ENCODE measurements at regions not wholly inside any gene's neighbourhood (a gene's known extent, or its start where the extent isn't known, plus 50 kb on each side); places are given as distances from the start of the nearest gene placed in this dataset.

- Histone ChIP-seq H3K9me3 (ENCODE audit: control insufficient read depth, low read length) (peaks cover 3% of the 10 kb centered on the region), H3K14ac (ENCODE audit: low read length in 2 of 2) (no peak overlapping the region), H2BK15ac (ENCODE audit: low read depth, poor library complexity, severe bottlenecking) (no peak overlapping the region), H3K4me3 (ENCODE audit: insufficient read depth in 1 of 2, low read depth in 1 of 2, low read length in 2 of 2) (no peak overlapping the region), H3K27ac (ENCODE audit: low read length, poor library complexity, severe bottlenecking) (no peak overlapping the region), H4K8ac (ENCODE audit: low read length) (no peak overlapping the region), H3K18ac (ENCODE audit: low read depth in 1 of 2, low read length in 2 of 2) (no peak overlapping the region), H3K4ac (ENCODE audit: low read depth in 1 of 2, low read length in 2 of 2) (no peak overlapping the region), H3K27me3 (ENCODE audit: control insufficient read depth in 1 of 2, insufficient read depth in 1 of 2, low read length in 2 of 2) (peaks cover 0 to 38% of the 10 kb centered on the region in 2 experiments), H4K91ac (ENCODE audit: low read length) (no peak overlapping the region), H3K36me3 (ENCODE audit: control insufficient read depth in 1 of 2, insufficient read depth in 2 of 2, low read depth in 1 of 2, low read length in 2 of 2) (no peaks in the 10 kb centered on the region), H2BK120ac (ENCODE audit: low read depth, low read length) (no peak overlapping the region), H3K4me1 (ENCODE audit: control insufficient read depth, insufficient read depth, low read depth, low read length) (peaks cover 6% of the 10 kb centered on the region), H3K79me1 (replicated peaks; ENCODE audit: low read length, poor library complexity, severe bottlenecking) (no peaks in the 10 kb centered on the region), H2BK5ac (ENCODE audit: low read depth, low read length, poor library complexity, severe bottlenecking) (no peak overlapping the region), H2AFZ (ENCODE audit: low read depth, low read length) (no peak overlapping the region), H2BK12ac (ENCODE audit: low read length in 2 of 2) (no peak overlapping the region), H3K23ac (ENCODE audit: low read length in 2 of 2) (no peak overlapping the region), H3K4me2 (ENCODE audit: low read length, poor library complexity, severe bottlenecking) (no peak overlapping the region), H3K9ac (ENCODE audit: low read length) (no peak overlapping the region), H2AK5ac (ENCODE audit: low read length, severe bottlenecking) (no peak overlapping the region)
- WGBS, result 86% methylated on average over 9 of the region's 9 CpGs
- DNase-seq, result no peak
Measured at GRCh38 chr20:57793421-57793820, 83.6 kb upstream of the PMEPA1 start.

- H2AFZ ChIP-seq (ENCODE audit: low read depth, low read length), result no peak overlapping the region
- no peak overlapping the region for H3K14ac ChIP-seq (ENCODE audit: low read length in 2 of 2)
- WGBS, result 81% methylated on average over 20 of the region's 20 CpGs
- H3K4me3 ChIP-seq (ENCODE audit: insufficient read depth in 1 of 2, low read depth in 1 of 2, low read length in 2 of 2), result peak overlapping the region in 1 of 2 experiments; percentile 3
- no peak overlapping the region for H2BK15ac ChIP-seq (ENCODE audit: low read depth, poor library complexity, severe bottlenecking)
- no peak overlapping the region for H3K27ac ChIP-seq (ENCODE audit: low read length, poor library complexity, severe bottlenecking)
- H3K4ac ChIP-seq (ENCODE audit: low read depth in 1 of 2, low read length in 2 of 2), result no peak overlapping the region
- H2BK120ac ChIP-seq (ENCODE audit: low read depth, low read length), result no peak overlapping the region
- H3K9ac ChIP-seq (ENCODE audit: low read length), result no peak overlapping the region
- no peak overlapping the region for H2BK5ac ChIP-seq (ENCODE audit: low read depth, low read length, poor library complexity, severe bottlenecking)
- H3K18ac ChIP-seq (ENCODE audit: low read depth in 1 of 2, low read length in 2 of 2), result no peak overlapping the region
- H3K4me1 ChIP-seq (ENCODE audit: control insufficient read depth, insufficient read depth, low read depth, low read length), result peaks cover 6% of the 10 kb centered on the region
- H2BK12ac ChIP-seq (ENCODE audit: low read length in 2 of 2), result no peak overlapping the region
- peak overlapping the region; percentile 54 for H4K91ac ChIP-seq (ENCODE audit: low read length)
- H4K8ac ChIP-seq (ENCODE audit: low read length), result no peak overlapping the region
- peaks cover 0 to 32% of the 10 kb centered on the region in 2 experiments for H3K27me3 ChIP-seq (ENCODE audit: control insufficient read depth in 1 of 2, insufficient read depth in 1 of 2, low read length in 2 of 2)
- H2AK5ac ChIP-seq (ENCODE audit: low read length, severe bottlenecking), result no peak overlapping the region
- no peaks in the 10 kb centered on the region for H3K79me1 ChIP-seq (replicated peaks; ENCODE audit: low read length, poor library complexity, severe bottlenecking)
- H3K9me3 ChIP-seq (ENCODE audit: control insufficient read depth, low read length), result peaks cover 3% of the 10 kb centered on the region
- no peak for DNase-seq
- no peak overlapping the region for H3K4me2 ChIP-seq (ENCODE audit: low read length, poor library complexity, severe bottlenecking)
- no peaks in the 10 kb centered on the region for H3K36me3 ChIP-seq (ENCODE audit: control insufficient read depth in 1 of 2, insufficient read depth in 2 of 2, low read depth in 1 of 2, low read length in 2 of 2)
- no peak overlapping the region for H3K23ac ChIP-seq (ENCODE audit: low read length in 2 of 2)
Measured at GRCh38 chr20:57792386-57793080, 82.7 kb upstream of the PMEPA1 start.

- H2BK120ac ChIP-seq (ENCODE audit: low read depth, low read length), result no peak overlapping the region
- no peak overlapping the region for H3K23ac ChIP-seq (ENCODE audit: low read length in 2 of 2)
- H4K91ac ChIP-seq (ENCODE audit: low read length), result no peak overlapping the region
- H3K9me3 ChIP-seq (ENCODE audit: control insufficient read depth, low read length), result peaks cover 3% of the 10 kb centered on the region
- H3K79me1 ChIP-seq (replicated peaks; ENCODE audit: low read length, poor library complexity, severe bottlenecking), result no peaks in the 10 kb centered on the region
- H3K4me1 ChIP-seq (ENCODE audit: control insufficient read depth, insufficient read depth, low read depth, low read length), result peaks cover 6% of the 10 kb centered on the region
- no peak overlapping the region for H3K4me3 ChIP-seq (ENCODE audit: insufficient read depth in 1 of 2, low read depth in 1 of 2, low read length in 2 of 2)
- 35% methylated on average over 8 of the region's 8 CpGs for WGBS
- H2BK5ac ChIP-seq (ENCODE audit: low read depth, low read length, poor library complexity, severe bottlenecking), result no peak overlapping the region
- no peak overlapping the region for H2AFZ ChIP-seq (ENCODE audit: low read depth, low read length)
- peaks cover 3 to 32% of the 10 kb centered on the region in 2 experiments for H3K27me3 ChIP-seq (ENCODE audit: control insufficient read depth in 1 of 2, insufficient read depth in 1 of 2, low read length in 2 of 2)
- no peak overlapping the region for H3K9ac ChIP-seq (ENCODE audit: low read length)
- H4K8ac ChIP-seq (ENCODE audit: low read length), result no peak overlapping the region
- no peak overlapping the region for H3K27ac ChIP-seq (ENCODE audit: low read length, poor library complexity, severe bottlenecking)
- H3K36me3 ChIP-seq (ENCODE audit: control insufficient read depth in 1 of 2, insufficient read depth in 2 of 2, low read depth in 1 of 2, low read length in 2 of 2), result no peaks in the 10 kb centered on the region
- no peak overlapping the region for H3K4ac ChIP-seq (ENCODE audit: low read depth in 1 of 2, low read length in 2 of 2)
- H2AK5ac ChIP-seq (ENCODE audit: low read length, severe bottlenecking), result no peak overlapping the region
- H3K14ac ChIP-seq (ENCODE audit: low read length in 2 of 2), result no peak overlapping the region
- H2BK12ac ChIP-seq (ENCODE audit: low read length in 2 of 2), result no peak overlapping the region
- no peak for DNase-seq
- H2BK15ac ChIP-seq (ENCODE audit: low read depth, poor library complexity, severe bottlenecking), result no peak overlapping the region
- H3K4me2 ChIP-seq (ENCODE audit: low read length, poor library complexity, severe bottlenecking), result no peak overlapping the region
- H3K18ac ChIP-seq (ENCODE audit: low read depth in 1 of 2, low read length in 2 of 2), result no peak overlapping the region
Measured at GRCh38 chr20:57791966-57792365, 82.2 kb upstream of the PMEPA1 start.

GRCh38 chr20:57791178-57791962, 81.6 kb upstream of the PMEPA1 start:
- Histone ChIP-seq H4K91ac (ENCODE audit: low read length) (no peak overlapping the region), H3K23ac (ENCODE audit: low read length in 2 of 2) (no peak overlapping the region), H3K14ac (ENCODE audit: low read length in 2 of 2) (no peak overlapping the region), H2BK12ac (ENCODE audit: low read length in 2 of 2) (no peak overlapping the region), H4K8ac (ENCODE audit: low read length) (no peak overlapping the region), H3K4ac (ENCODE audit: low read depth in 1 of 2, low read length in 2 of 2) (no peak overlapping the region), H3K36me3 (ENCODE audit: control insufficient read depth in 1 of 2, insufficient read depth in 2 of 2, low read depth in 1 of 2, low read length in 2 of 2) (no peaks in the 10 kb centered on the region), H2BK15ac (ENCODE audit: low read depth, poor library complexity, severe bottlenecking) (no peak overlapping the region), H3K9me3 (ENCODE audit: control insufficient read depth, low read length) (peaks cover 3% of the 10 kb centered on the region), H3K18ac (ENCODE audit: low read depth in 1 of 2, low read length in 2 of 2) (no peak overlapping the region), H3K4me2 (ENCODE audit: low read length, poor library complexity, severe bottlenecking) (no peak overlapping the region), H3K27ac (ENCODE audit: low read length, poor library complexity, severe bottlenecking) (no peak overlapping the region), H3K4me3 (ENCODE audit: insufficient read depth in 1 of 2, low read depth in 1 of 2, low read length in 2 of 2) (no peak overlapping the region), H2BK5ac (ENCODE audit: low read depth, low read length, poor library complexity, severe bottlenecking) (no peak overlapping the region), H2AK5ac (ENCODE audit: low read length, severe bottlenecking) (no peak overlapping the region), H2BK120ac (ENCODE audit: low read depth, low read length) (no peak overlapping the region), H2AFZ (ENCODE audit: low read depth, low read length) (no peak overlapping the region), H3K27me3 (ENCODE audit: control insufficient read depth in 1 of 2, insufficient read depth in 1 of 2, low read length in 2 of 2) (peaks cover 5 to 32% of the 10 kb centered on the region in 2 experiments), H3K9ac (ENCODE audit: low read length) (no peak overlapping the region), H3K4me1 (ENCODE audit: control insufficient read depth, insufficient read depth, low read depth, low read length) (peaks cover 6% of the 10 kb centered on the region), H3K79me1 (replicated peaks; ENCODE audit: low read length, poor library complexity, severe bottlenecking) (no peaks in the 10 kb centered on the region)
- WGBS, result 81% methylated on average over 13 of the region's 15 CpGs
- no peak for DNase-seq
